ENCODE measurements at regions not wholly inside any gene's neighbourhood (a gene's known extent, or its start where the extent isn't known, plus 50 kb on each side); places are given as distances from the start of the nearest gene placed in this dataset.

DNA sequence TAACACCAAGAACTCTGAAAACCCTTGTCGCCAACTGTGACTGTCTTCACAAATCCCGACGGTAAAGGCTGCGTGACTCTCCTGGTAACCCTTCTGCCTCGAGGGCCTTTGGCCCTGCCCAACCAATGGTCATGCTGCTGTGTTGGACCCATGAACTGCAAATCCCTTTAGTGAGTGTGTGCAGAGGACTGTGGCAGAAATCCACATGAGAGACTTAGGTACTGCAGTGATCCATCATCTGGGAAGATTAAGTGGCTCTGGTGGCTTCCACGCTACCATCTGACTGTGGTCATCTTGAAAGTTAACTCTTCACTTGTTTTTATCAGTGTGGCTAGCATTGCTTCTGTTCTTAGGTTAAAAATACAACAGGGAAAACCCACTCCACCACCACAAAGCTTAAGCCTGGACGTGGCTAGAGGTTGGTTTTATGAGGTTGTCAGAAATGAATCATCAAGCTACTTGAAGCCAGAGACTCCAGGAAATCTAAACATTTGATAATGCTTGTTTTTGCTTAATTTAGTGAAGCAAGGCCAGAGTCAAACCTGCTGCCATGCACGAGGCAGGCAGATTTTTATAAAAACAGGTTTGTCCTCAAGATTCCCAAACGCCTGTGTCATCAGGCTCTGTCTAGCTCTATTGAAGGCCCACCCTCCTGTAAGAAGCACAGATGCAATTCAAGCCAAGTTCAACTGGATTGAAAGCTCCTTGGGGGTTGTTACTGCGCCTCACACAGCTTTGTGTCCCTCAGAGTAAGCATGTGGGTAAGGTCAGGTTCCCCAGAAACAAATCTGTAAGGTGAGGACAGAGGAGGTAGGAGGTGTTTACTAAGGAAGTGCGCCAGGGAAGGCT lies 52.7 kb upstream of the ERCC6L2 start:
- no peak for ATAC-seq

- no peak for ATAC-seq
Measured at GRCh38 chr9:95822015-95822414, 53.5 kb upstream of the ERCC6L2 start.

GRCh38 chr9:95820074-95820473 lies 55.4 kb upstream of the ERCC6L2 start:
- ATAC-seq = no peak

DNA sequence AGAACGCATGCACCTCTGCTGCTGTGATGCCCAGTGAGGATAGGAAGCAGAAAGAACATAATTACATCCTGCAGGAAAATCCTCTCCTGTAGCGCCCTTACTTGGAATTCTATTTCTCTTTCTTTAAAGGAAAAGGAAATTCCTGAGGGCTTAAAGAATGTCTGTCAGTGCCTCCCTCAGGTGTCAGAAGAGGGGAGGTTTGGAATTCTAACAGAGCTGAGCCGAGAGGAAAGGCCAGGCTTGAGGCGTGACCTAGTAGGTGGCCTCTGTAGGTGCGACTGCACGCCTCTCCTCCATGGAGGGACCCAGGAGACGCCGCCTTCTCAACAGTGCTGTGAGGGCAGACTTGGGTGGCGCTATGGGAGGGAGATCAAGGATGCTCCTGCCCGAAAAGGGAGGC lies 55.9 kb upstream of the ERCC6L2 start:
- no peak for ATAC-seq

- no peak for ATAC-seq
Measured at GRCh38 chr9:95817205-95817604, 58.3 kb upstream of the ERCC6L2 start.

GRCh38 chr9:95816716-95817115 lies 58.8 kb upstream of the ERCC6L2 start:
- no peak for ATAC-seq

DNA sequence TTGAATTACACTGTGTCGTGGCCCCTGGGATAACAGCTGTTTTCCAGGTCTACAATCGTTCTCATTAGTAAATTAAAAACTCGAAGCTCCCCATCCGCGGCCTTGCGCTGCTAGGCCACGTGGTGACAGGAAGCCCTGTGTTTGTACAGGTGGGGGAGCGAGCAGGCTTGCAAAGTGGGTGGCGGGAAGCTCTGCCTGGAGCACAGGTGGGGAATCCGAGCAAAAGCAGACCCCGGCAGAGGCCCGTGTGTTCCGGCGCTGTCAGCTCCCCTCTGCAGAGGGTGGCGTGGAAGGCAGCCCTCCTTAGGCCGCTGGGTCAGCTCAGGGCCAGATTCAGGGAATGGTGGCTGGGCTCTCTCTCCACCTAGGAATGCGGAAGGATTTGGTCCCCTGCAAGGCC lies 59.5 kb upstream of the ERCC6L2 start:
- ATAC-seq = no peak

DNA sequence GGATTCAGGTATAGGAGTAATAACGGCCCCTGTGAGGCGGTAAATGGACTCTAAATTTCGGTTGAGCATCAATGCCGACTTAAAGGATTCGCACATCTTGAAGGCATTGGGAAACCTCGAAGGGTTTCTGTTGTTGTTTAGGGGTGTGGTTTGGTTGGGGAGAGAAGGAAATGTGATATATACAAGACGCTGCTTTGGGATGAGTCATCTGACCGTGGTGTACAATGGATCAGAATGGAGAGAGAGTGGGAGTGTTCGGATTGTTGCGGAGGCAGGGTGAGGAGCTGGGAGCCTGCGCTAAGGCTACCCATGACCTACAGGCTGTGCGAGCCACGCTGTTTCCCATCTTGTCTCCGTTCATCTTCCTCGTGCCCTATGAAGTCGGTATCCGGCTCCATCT lies 60.4 kb upstream of the ERCC6L2 start:
- ATAC-seq = no peak

GRCh38 chr9:95813923-95814322 lies 61.6 kb upstream of the ERCC6L2 start:
- ATAC-seq = no peak

DNA sequence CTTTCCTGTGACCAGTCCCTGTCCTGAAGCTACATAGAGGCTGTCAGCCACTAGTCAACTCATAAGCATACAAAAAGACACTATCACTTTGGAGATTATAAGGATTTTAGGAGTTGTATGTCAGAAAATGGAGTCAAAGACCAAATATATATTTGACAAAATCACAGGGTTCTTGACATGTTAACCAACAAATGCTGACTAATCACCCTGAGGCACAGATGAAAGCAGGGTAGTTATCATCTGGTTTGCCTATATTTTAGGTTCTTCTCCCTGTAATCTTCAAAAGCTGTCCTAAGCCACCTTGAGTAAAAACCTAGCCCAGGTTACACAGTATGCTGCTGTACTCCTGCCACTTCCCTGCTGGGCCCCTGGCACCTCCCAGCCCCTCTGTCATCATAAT lies 64.7 kb upstream of the ERCC6L2 start:
- no peak for ATAC-seq

GRCh38 chr9:95810133-95810532 lies 65.4 kb upstream of the ERCC6L2 start:
- no peak for ATAC-seq

DNA sequence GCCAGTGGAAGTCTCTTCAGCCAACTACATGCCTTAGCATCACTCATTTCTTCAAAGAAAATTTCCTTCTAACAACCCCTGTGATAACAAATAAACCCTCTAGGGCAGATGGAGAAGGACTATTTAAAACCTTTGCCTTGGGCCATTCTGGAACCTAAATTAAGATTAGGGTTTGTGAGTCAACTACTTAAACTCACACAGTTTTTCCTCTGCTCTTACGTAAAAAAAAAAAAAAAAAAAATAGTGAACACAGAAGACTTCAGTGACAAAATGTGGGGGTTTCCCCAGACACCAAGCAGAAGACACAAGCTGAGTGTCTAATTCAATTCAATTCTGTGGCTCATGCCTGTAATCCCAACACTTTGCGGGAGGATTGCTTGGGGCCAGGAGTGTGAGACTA lies 65.8 kb upstream of the ERCC6L2 start:
- ATAC-seq = no peak

DNA sequence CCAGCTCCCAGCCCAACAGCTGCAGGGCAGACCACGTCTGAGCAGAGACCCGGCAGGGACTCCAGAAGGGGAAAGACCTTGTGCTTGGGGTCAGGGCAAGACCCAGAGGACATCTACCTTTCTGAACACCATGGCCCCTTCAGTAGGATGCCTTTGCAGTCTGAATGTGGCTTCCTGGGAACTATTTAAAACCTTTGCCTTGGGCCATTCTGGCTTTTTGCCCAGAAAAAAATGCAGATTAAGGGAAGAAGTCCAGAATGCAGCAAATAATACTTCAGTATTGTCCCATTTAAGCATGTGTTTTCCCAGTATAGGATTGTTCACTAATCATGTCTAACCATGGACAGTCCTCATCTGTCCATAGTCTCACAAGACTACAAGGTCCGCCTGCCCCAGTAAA lies 67.5 kb upstream of the ERCC6L2 start:
- no peak for ATAC-seq

- no peak for ATAC-seq
Measured at GRCh38 chr9:95807326-95807947, 68.1 kb upstream of the ERCC6L2 start.

DNA sequence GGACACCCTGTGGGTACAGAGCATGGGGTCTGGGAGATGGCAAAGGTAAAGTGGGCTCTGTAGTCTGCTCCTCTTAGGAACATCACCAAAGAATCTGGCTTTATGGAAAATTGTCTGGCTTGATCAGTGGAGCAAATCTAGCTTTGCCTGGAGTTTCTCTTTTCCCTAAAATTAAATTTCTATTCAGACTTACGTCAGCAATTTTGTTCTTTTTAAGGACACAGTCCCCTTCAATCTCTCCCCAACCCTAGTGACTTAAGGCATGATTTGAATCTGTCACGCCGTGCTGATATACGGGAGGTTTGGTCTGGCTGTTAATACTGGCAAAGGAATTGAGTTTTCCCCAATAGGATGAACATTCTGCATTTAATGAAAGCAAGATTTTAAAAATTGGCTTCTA lies 72.3 kb upstream of the ERCC6L2 start:
- no peak for ATAC-seq

DNA sequence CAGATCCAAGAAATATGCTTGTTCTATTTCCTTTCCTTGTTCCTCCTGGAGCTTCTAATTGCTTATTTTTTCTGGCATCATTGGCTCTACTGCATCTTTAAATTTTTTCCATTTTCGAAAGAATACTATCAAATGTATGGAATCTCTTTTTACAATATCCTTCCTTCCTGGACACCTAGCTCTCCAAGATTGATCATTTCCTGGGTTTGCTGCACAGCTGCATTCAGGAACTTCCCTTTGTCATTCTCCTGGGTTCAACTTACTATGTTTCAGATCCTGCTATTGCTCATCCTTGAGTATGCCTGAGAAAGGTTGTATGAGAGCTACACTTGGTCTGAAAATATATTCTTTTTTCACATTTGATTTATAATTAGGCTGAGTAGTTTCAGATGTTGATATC lies 73.7 kb upstream of the ERCC6L2 start:
- ATAC-seq = no peak

GRCh38 chr9:95796029-95796428 lies 79.5 kb upstream of the ERCC6L2 start:
- no peak for ATAC-seq

GRCh38 chr9:95793924-95794828 lies 81.3 kb upstream of the ERCC6L2 start:
- no peak for ATAC-seq

GRCh38 chr9:95791695-95792094 lies 83.8 kb upstream of the ERCC6L2 start:
- no peak for ATAC-seq

GRCh38 chr9:95791286-95791685 lies 84.2 kb upstream of the ERCC6L2 start:
- ATAC-seq = no peak

- no peak for ATAC-seq
Measured at GRCh38 chr9:95788521-95788991, 86.9 kb upstream of the ERCC6L2 start.

DNA sequence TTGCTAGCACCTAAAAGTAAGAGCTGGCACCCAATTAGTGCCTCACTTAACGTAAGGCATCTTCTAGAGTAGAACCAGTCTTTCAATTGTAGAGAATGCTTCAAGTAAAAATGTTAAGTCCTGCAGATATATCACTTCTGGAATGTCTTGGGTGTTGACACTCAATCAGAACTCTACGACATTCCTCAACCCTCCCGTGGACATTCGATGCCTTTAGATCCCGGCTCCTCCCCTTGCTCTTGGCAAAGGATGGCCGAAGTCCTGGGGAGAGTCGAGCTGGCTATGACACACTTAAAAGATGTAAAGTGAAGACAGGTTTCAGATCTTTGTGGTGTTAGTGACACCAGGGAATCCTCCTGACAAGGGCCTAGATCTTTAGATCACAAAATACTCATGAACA lies 87.5 kb upstream of the ERCC6L2 start:
- ATAC-seq = no peak

DNA sequence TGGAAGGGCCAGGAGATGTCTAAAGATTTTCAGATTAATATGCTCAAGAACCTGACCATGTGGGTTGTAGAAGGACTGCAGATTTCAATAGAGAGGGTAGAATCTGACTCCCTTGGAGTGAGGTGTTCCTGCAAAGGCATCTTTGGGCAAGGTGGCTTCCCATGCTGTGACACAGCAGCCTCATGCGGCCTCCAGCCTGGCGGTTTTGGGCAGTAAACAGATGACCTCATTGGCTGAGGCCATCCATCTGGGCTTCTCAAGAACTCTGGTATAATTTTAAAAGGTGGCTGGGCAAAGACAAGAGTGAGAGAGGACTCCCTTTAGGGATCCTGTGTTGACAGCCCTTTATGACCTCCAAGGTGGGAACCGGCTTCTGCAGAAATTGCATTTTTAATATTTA lies 90.3 kb upstream of the ERCC6L2 start:
- ATAC-seq = no peak

Data from esophagus mucosa (tissue), 1 donor.